Gastroesophageal sphincter (tissue), 4 donors: ENCODE measurements at regions not wholly inside any gene's neighbourhood (a gene's known extent, or its start where the extent isn't known, plus 50 kb on each side); places are given as distances from the start of the nearest gene placed in this dataset.

Experiments
- ATAC-seq: fragments of 150-250 bp; one replicate; pipeline ENCODE4 v1.9.1; 2016; ENCODE audit warnings: mild to moderate bottlenecking, moderate library complexity
- H3K27ac ChIP-seq, 4 donors: fragments of 200-600 bp; sonication (generic) in 3 of 4; 1 replicate in 3 of 4; 2 replicates in 1 of 4; pipeline ENCODE4 v1.5.1; 2016 to 2019
- H3K27me3 ChIP-seq: fragments of 200-600 bp; sonication (generic); one replicate; pipeline ENCODE4 v1.5.1; 2019
- H3K36me3 ChIP-seq, 2 donors: fragments of 200-600 bp; sonication (generic); one replicate each; pipeline ENCODE4 v1.5.1; 2019; ENCODE audit warnings: control low read depth in 1 of 2
- H3K4me1 ChIP-seq, 3 donors: fragments of 200-600 bp; sonication (generic); 1 replicate in 2 of 3; 2 replicates in 1 of 3; pipeline ENCODE4 v1.5.1; 2016 to 2019; ENCODE audit warnings: control low read depth in 2 of 3
- H3K4me3 ChIP-seq, 2 donors: fragments of 200-600 bp; sonication (generic); one replicate each; pipeline ENCODE4 v1.5.1; 2019; ENCODE audit warnings: mild to moderate bottlenecking in 1 of 2, moderate library complexity in 1 of 2
- H3K9me3 ChIP-seq, 3 donors: fragments of 200-600 bp; sonication (generic); one replicate each; pipeline ENCODE4 v1.5.1; 2017 to 2019; ENCODE audit warnings: control low read depth in 2 of 3
- EP300 ChIP-seq: sonication (generic); formaldehyde crosslinking; IDR thresholded peaks from one replicate; pipeline ENCODE4 v1.6.1; 2017; ENCODE audit warnings: antibody characterized with exemption, mild to moderate bottlenecking
- POLR2A ChIP-seq, 2 donors: fragments of 450-650 bp; IDR thresholded peaks; one replicate each; pipeline ENCODE4 v1.6.1; 2017; ENCODE audit warnings: antibody characterized with exemption in 2 of 2, mild to moderate bottlenecking in 2 of 2, moderate library complexity in 1 of 2
- POLR2AphosphoS5 ChIP-seq: sonication (generic); formaldehyde crosslinking; IDR thresholded peaks from one replicate; pipeline ENCODE4 v1.6.1; 2017; ENCODE audit warnings: antibody characterized with exemption
- WGBS, 2 donors: methylation state at CpG; one replicate each; pipeline ENCODE4 v1.1.5; 2018; ENCODE audit warnings: low coverage in 1 of 2; 5-methylcytosine and 5-hydroxymethylcytosine counted together
- TF ChIP-seq, protein P1 (sequence below), 4 experiments: fragments of 200-600 bp in 2 of 4; fragments of 450-650 bp in 2 of 4; sonication (generic) in 1 of 4; IDR thresholded peaks; one replicate each; pipeline ENCODE4 v1.5.1; 2017 to 2019; ENCODE audit warnings: antibody characterized with exemption in 4 of 4, mild to moderate bottlenecking in 2 of 4, moderate library complexity in 2 of 4

DNA sequence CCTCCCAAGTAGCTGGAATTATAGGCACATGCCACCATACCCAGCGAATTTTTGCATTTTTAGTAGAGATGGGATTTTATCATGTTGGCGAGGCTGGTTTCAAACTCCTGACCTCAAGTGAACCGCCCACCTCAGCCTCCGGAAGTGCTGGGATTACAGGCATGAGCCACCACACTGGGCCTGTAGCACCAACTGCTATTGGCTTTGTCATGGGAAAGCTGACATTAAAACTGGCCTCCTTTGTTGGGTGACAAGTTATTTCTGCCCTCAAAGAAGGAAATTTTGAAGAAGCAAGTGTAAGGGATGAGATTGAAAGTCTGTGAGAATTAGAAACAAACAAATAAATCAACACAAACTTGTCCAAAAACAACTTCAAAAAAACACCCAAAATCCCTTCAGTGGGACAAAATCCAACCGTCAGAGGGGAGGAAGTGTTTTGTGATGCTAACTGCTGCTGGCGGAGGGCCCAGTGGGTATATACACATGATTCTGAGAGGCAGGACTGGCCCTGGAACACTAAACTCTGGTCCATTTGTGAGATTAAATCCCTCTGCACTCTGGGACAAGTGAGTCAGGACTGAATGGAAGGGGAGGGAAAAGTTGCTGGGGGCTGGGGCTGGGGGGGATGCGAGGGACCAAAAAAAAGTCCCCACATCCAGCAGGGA lies 87.5 kb upstream of the NAA20 start:
- ATAC-seq = no peak
- no peak overlapping the region for H3K4me3 ChIP-seq
- H3K9me3 ChIP-seq = no peaks in the 10 kb centered on the region
- no peaks in the 10 kb centered on the region for H3K27me3 ChIP-seq
- peak overlapping the region in 3 of 4 donors; percentile 19 to 49 (median 41) for H3K27ac ChIP-seq
- 56 to 78% methylated on average over 2 to 5 of the region's 7 CpGs for WGBS, 2 donors
- H3K4me1 ChIP-seq = peaks cover 0 to 65% (median 10%) of the 10 kb centered on the region in 3 donors
- H3K36me3 ChIP-seq = no peaks in the 10 kb centered on the region
- TF ChIP-seq EP300 = no peak

DNA sequence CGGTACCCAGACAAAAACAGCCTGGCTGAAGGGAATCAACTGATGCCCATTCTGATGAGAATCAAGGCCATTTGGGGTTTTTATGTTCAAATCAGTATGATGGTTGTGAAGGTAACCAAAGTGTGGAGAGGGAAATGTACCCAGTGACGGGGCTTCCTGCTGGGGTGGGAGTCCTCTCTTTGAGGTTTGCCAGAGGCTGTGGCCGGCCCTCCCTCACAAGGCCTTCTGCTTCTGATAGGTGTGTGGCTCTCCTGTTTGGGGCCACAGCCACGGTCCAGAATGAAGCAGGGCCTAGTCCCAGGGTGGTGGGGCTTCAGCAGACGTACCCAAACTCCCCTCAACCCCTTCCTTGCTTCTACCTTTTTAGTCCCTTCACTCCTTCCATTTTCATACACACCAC lies 86.7 kb upstream of the NAA20 start:
- no peak for ATAC-seq
- no peaks in the 10 kb centered on the region for H3K9me3 ChIP-seq
- H3K4me3 ChIP-seq = no peak overlapping the region
- no peaks in the 10 kb centered on the region for H3K36me3 ChIP-seq
- H3K27me3 ChIP-seq = no peaks in the 10 kb centered on the region
- peaks cover 0 to 73% (median 10%) of the 10 kb centered on the region in 3 donors for H3K4me1 ChIP-seq
- WGBS, 2 donors = 100% methylated on average over 1 to 4 of the region's 5 CpGs
- TF ChIP-seq, protein P1, sequence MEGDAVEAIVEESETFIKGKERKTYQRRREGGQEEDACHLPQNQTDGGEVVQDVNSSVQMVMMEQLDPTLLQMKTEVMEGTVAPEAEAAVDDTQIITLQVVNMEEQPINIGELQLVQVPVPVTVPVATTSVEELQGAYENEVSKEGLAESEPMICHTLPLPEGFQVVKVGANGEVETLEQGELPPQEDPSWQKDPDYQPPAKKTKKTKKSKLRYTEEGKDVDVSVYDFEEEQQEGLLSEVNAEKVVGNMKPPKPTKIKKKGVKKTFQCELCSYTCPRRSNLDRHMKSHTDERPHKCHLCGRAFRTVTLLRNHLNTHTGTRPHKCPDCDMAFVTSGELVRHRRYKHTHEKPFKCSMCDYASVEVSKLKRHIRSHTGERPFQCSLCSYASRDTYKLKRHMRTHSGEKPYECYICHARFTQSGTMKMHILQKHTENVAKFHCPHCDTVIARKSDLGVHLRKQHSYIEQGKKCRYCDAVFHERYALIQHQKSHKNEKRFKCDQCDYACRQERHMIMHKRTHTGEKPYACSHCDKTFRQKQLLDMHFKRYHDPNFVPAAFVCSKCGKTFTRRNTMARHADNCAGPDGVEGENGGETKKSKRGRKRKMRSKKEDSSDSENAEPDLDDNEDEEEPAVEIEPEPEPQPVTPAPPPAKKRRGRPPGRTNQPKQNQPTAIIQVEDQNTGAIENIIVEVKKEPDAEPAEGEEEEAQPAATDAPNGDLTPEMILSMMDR (IDR thresholded peaks at IDR 0.05) = no peak
- TF ChIP-seq POLR2A (IDR thresholded peaks at IDR 0.05) (no peak), POLR2AphosphoS5 (no peak), EP300 (no peak)
- peak overlapping the region in 2 of 4 donors; percentile 41 to 49 for H3K27ac ChIP-seq

DNA sequence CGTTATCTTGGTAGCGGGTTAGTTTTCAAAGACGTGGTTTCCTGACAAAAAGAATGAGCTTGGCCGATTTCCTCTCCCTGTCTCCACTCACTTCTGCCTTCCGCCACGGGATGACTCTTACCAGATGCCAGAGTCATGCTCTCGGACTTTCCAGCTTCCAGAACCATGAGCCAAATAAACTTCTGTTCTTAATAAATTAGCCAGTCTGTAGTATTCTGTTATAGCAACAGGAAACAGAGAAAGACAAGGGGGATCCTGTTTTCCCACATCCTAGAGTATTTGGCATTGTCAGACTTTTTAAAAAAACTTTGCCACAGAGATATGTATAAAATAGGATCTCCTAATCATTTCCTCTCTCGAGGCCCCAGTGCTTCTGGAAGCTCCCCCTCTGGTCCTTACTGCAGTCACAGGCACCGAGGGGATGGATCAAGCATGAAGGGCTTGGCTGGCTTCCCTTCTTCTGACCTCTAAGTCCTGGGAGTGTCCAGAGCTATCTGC lies 84.9 kb upstream of the NAA20 start:
- no peaks in the 10 kb centered on the region for H3K9me3 ChIP-seq
- no peaks in the 10 kb centered on the region for H3K27me3 ChIP-seq
- H3K36me3 ChIP-seq = peaks cover 0 to 15% of the 10 kb centered on the region in 2 donors
- TF ChIP-seq, protein P1 (IDR thresholded peaks at IDR 0.05) = no peak
- TF ChIP-seq POLR2A (IDR thresholded peaks at IDR 0.05) = no peak
- TF ChIP-seq POLR2AphosphoS5 = peak; percentile 64
- TF ChIP-seq EP300 = no peak
- no peak overlapping the region for H3K4me3 ChIP-seq
- ATAC-seq = peak; percentile 68
- 2 to 23% methylated on average over 7 to 8 of the region's 9 CpGs for WGBS, 2 donors
- H3K4me1 ChIP-seq = peaks cover 0 to 72% (median 10%) of the 10 kb centered on the region in 3 donors
- peak overlapping the region; percentile 22 to 68 (median 64) for H3K27ac ChIP-seq

DNA sequence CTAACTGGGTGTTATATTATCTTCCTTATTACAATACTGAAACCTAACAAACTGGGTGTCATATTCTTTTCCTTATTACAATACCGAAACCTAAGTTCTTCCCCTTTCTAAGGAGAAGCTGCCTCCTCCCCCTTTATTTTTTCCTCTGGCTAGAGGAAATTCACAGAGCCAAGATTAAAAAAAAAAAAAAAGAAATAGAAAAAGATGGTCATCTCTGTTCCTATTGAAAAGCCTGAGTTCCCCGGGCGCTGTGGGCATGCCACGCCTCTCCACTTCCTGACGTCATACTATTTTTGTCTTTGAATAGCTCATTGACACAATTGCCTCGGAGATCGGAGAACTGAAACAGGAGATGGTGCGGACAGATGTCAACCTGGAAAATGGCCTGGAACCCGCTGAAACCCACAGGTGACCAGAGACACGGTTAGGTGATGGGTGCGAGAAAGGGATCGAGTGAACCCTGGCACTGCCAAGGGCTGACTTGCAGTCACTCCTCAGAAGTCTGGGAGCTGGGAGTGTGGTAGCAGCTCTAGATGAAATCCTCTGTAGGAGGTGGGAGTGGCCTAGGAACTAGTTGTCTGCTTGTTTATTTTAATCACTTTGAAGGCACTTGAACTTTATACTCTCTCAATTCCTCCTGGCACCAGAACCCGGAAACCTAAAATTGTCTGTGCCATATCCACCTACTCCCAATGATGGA lies 82.2 kb upstream of the NAA20 start:
- WGBS, 2 donors = 44 to 64% methylated on average over 6 to 11 of the region's 13 CpGs
- no peaks in the 10 kb centered on the region for H3K9me3 ChIP-seq
- H3K36me3 ChIP-seq = peaks cover 0 to 20% of the 10 kb centered on the region in 2 donors
- no peaks in the 10 kb centered on the region for H3K27me3 ChIP-seq
- peak; percentile 54 for ATAC-seq
- TF ChIP-seq, protein P1 (IDR thresholded peaks at IDR 0.05) = no peak
- TF ChIP-seq EP300 = no peak
- TF ChIP-seq POLR2AphosphoS5 = no peak
- peak; percentile 22 to 45 for TF ChIP-seq POLR2A (IDR thresholded peaks at IDR 0.05)
- peaks cover 0 to 58% (median 8%) of the 10 kb centered on the region in 3 donors for H3K4me1 ChIP-seq
- H3K4me3 ChIP-seq = peak overlapping the region in 1 of 2 donors; percentile 26
- H3K27ac ChIP-seq = peak overlapping the region in 3 of 4 donors; percentile 62 to 80 (median 72)

DNA sequence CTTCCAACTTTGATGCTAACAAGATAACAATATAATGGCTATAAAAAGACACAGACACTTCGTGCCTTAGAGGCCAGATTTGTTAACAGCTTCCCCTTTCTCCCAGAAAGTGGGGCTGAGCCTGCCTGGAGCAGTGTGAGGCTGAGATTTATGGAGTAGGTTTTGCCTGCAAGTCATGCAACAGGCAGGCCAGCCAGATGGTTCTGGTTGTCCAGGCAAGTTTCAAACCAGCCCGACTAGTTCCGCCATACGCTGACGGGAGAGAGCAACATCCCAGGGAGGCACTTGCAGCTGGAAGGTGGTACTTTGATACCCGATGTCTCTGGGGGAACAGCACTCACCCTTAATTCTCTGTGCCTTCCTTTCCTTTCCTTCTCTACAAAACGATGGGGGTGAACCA lies 81.3 kb upstream of the NAA20 start:
- Histone ChIP-seq H3K27ac (peak overlapping the region in 3 of 4 donors; percentile 62 to 80 (median 72)), H3K27me3 (no peaks in the 10 kb centered on the region), H3K9me3 (no peaks in the 10 kb centered on the region), H3K4me1 (peaks cover 0 to 60% (median 6%) of the 10 kb centered on the region in 3 donors), H3K36me3 (peaks cover 0 to 28% of the 10 kb centered on the region in 2 donors), H3K4me3 (peak overlapping the region in 1 of 2 donors; percentile 26)
- no peak for ATAC-seq
- TF ChIP-seq POLR2A (IDR thresholded peaks at IDR 0.05) (no peak), EP300 (no peak), POLR2AphosphoS5 (no peak)
- TF ChIP-seq, protein P1 (IDR thresholded peaks at IDR 0.05) = no peak
- 65 to 78% methylated on average over 3 to 4 of the region's 7 CpGs for WGBS, 2 donors
